GM12878 (cell line): ENCODE measurements at regions not wholly inside any gene's neighbourhood (a gene's known extent, or its start where the extent isn't known, plus 50 kb on each side); places are given as distances from the start of the nearest gene placed in this dataset.

Experiments used
- ATAC-seq: fragments of 200-7000 bp; cut with Tn5 transposase; 3 replicates; pipeline ENCODE4 v1.9.1; 2020; ENCODE audit warnings: mild to moderate bottlenecking, moderate library complexity
- BruUV-seq: library from RNA; stranded (reverse); fragments of 400-500 nt; replicated peaks from 2 replicates; lab custom pipeline; 2021; lab: Mats Ljungman, UMichigan
- CTCF ChIA-PET: fragments of 300-600 bp; sonication (Branson Sonifier 250); formaldehyde crosslinking; extraction: SDS; loops from one replicate; lab custom pipeline; 2021; ENCODE audit warnings: inconsistent platforms; lab: Yijun Ruan, JAX
- POLR2A ChIA-PET: fragments of 350-600 bp; formaldehyde crosslinking; extraction: SDS; loops from one replicate; lab custom pipeline; 2021; ENCODE audit warnings: inconsistent platforms; lab: Charles Lee
- RAD21 ChIA-PET: fragments of 300-600 bp; sonication (Branson Sonifier 250); formaldehyde crosslinking; loops from one replicate; lab custom pipeline; 2023; ENCODE audit warnings: antibody characterized with exemption; ENCODE audit not compliant: unreplicated experiment; lab: Charles Lee
- SMC1A ChIA-PET: fragments of 300-600 bp; sonication (Branson Sonifier 250); formaldehyde crosslinking; loops from one replicate; lab custom pipeline; 2023; ENCODE audit not compliant: unreplicated experiment, uncharacterized antibody; lab: Charles Lee
- DNase-seq: peaks from one replicate; pipeline ENCODE4 v3.0.0-alpha.2; 2011; ENCODE audit warnings: low read depth, low spot score
- FAIRE-seq: peaks from 3 replicates; lab custom pipeline; 2011; peaks lifted over from hg19 to GRCh38; lab: Jason Lieb, UNC
- H2AFZ ChIP-seq: 2 replicates; pipeline ENCODE4 v1.6.0; 2011; ENCODE audit warnings: low read depth, low read length, control low read depth; ENCODE audit not compliant: control insufficient read depth
- H3K27ac ChIP-seq: 2 replicates; pipeline ENCODE4 v1.5.1; 2011; ENCODE audit warnings: control low read depth; ENCODE audit not compliant: control insufficient read depth, insufficient read depth
- H3K27me3 ChIP-seq, 2 experiments: replicated peaks in 1 of 2; 2 replicates each; pipeline versions ENCODE4 v1.6.0 to v1.6.1; 2011; ENCODE audit warnings: low read length in 1 of 2; ENCODE audit not compliant: control insufficient read depth in 2 of 2, insufficient read depth in 2 of 2
- H3K36me3 ChIP-seq, 2 experiments: 2 replicates each; pipeline ENCODE4 v1.5.1; 2011; ENCODE audit warnings: low read length in 1 of 2; ENCODE audit not compliant: control insufficient read depth in 2 of 2, insufficient read depth in 2 of 2
- H3K4me1 ChIP-seq: 2 replicates; pipeline ENCODE4 v1.6.1; 2011; ENCODE audit warnings: mild to moderate bottlenecking, low read length, moderate library complexity, mixed read lengths; ENCODE audit not compliant: control insufficient read depth, insufficient read depth
- H3K4me2 ChIP-seq: 2 replicates; pipeline ENCODE4 v1.6.0; 2011; ENCODE audit warnings: control low read depth; ENCODE audit not compliant: control insufficient read depth, insufficient read depth
- H3K4me3 ChIP-seq: fragments of 200-600 bp; sonication (generic); 2 replicates; pipeline ENCODE4 v1.5.1; 2016
- H3K79me2 ChIP-seq: 2 replicates; pipeline ENCODE4 v1.6.0; 2011; ENCODE audit warnings: low read length; ENCODE audit not compliant: control insufficient read depth, insufficient read depth
- H3K9ac ChIP-seq: 2 replicates; pipeline ENCODE4 v1.8.0; 2011; ENCODE audit warnings: low read length, control low read depth, mixed read lengths; ENCODE audit not compliant: control insufficient read depth, insufficient read depth
- H3K9me3 ChIP-seq: replicated peaks from 3 replicates; pipeline ENCODE4 v1.5.1; 2011; ENCODE audit warnings: mild to moderate bottlenecking, low read length; ENCODE audit not compliant: control insufficient read depth, insufficient read depth
- H4K20me1 ChIP-seq: 2 replicates; pipeline ENCODE4 v1.6.0; 2011; ENCODE audit not compliant: control insufficient read depth, insufficient read depth
- BCL11A ChIP-seq: IDR thresholded peaks from 2 replicates; pipeline ENCODE4 v1.6.1; 2011; ENCODE audit warnings: low read depth, low read length
- CBX5 ChIP-seq: sonication (generic); IDR thresholded peaks from 2 replicates; pipeline ENCODE4 v1.6.1; 2016; ENCODE audit warnings: low read depth, moderate library complexity, mild to moderate bottlenecking, inconsistent platforms
- CHD1 ChIP-seq: IDR thresholded peaks from 2 replicates; pipeline ENCODE4 v1.6.1; 2012; ENCODE audit warnings: low read depth, low read length, improper control_type of control experiment
- E2F4 ChIP-seq: IDR thresholded peaks from 2 replicates; pipeline ENCODE4 v1.6.1; 2012; ENCODE audit warnings: low read depth, low read length, improper control_type of control experiment
- FOXM1 ChIP-seq: IDR thresholded peaks from 2 replicates; pipeline ENCODE4 v1.6.1; 2012; ENCODE audit warnings: low read depth, mild to moderate bottlenecking, inconsistent platforms, low read length, moderate library complexity
- GATAD2B ChIP-seq: fragments of 450-650 bp; conservative IDR thresholded peaks from 2 replicates; pipeline ENCODE4 v1.6.1; 2017; ENCODE audit warnings: low read depth, mild to moderate bottlenecking, moderate library complexity
- JUND ChIP-seq: IDR thresholded peaks from 2 replicates; pipeline ENCODE4 v1.6.1; 2012; ENCODE audit warnings: low read depth, mild to moderate bottlenecking, low read length, improper control_type of control experiment, moderate library complexity
- NFIC ChIP-seq: IDR thresholded peaks from 2 replicates; pipeline ENCODE4 v1.6.1; 2012; ENCODE audit warnings: low read depth, mild to moderate bottlenecking, inconsistent platforms, low read length, moderate library complexity
- NR2C1 ChIP-seq: fragments of 450-650 bp; IDR thresholded peaks from 2 replicates; pipeline ENCODE4 v1.6.1; 2017; ENCODE audit warnings: antibody characterized with exemption, mild to moderate bottlenecking, moderate library complexity
- NR2C2 ChIP-seq: IDR thresholded peaks from 2 replicates; pipeline ENCODE4 v1.6.1; 2011; ENCODE audit warnings: borderline replicate concordance, low read depth; ENCODE audit not compliant: control insufficient read depth, insufficient read length
- RAD21 ChIP-seq: IDR thresholded peaks from 2 replicates; pipeline ENCODE4 v1.6.1; 2011; ENCODE audit warnings: mild to moderate bottlenecking, low read depth, low read length, moderate library complexity; ENCODE audit not compliant: insufficient read depth
- RFX5 ChIP-seq: IDR thresholded peaks from 2 replicates; pipeline ENCODE4 v1.6.1; 2011; ENCODE audit warnings: low read depth, low read length, improper control_type of control experiment
- SKIL ChIP-seq: fragments of 450-650 bp; IDR thresholded peaks from 2 replicates; pipeline ENCODE4 v1.6.1; 2017; ENCODE audit warnings: mild to moderate bottlenecking, low read depth, inconsistent platforms; ENCODE audit not compliant: poor library complexity, severe bottlenecking
- SMARCA5 ChIP-seq: fragments of 450-650 bp; IDR thresholded peaks from 2 replicates; pipeline ENCODE4 v1.6.1; 2017; ENCODE audit warnings: mild to moderate bottlenecking
- STAT3 ChIP-seq: IDR thresholded peaks from 2 replicates; pipeline ENCODE4 v1.6.1; 2011; ENCODE audit warnings: low read depth, low read length, improper control_type of control experiment
- USF1 ChIP-seq: IDR thresholded peaks from 2 replicates; pipeline ENCODE4 v1.6.1; 2011; ENCODE audit warnings: borderline replicate concordance, low read depth, mild to moderate bottlenecking, moderate library complexity, mixed read lengths, low read length; ENCODE audit not compliant: insufficient read depth; ENCODE audit errors: extremely low read length
- WRNIP1 ChIP-seq: IDR thresholded peaks from 2 replicates; pipeline ENCODE4 v1.6.1; 2011; ENCODE audit warnings: low read depth, low read length, improper control_type of control experiment, borderline replicate concordance
- whole genome bisulfite sequencing: methylation state at CpG from one replicate; pipeline ENCODE4 v1.1.6; 2016; ENCODE audit warnings: low lambda C conversion rate; ENCODE audit not compliant: insufficient replicate concordance, insufficient coverage; ENCODE audit errors: missing lambda C conversion rate; 5-methylcytosine and 5-hydroxymethylcytosine counted together
- in situ Hi-C: fragments of 300-500 bp; cut with MboI; formaldehyde crosslinking; loops from 9 replicates; pipeline ENCODE4 v1.14.3; 2018; ENCODE audit warnings: mixed read lengths
- intact Hi-C: fragments of 100-400 bp; cut with micrococcal nuclease; formaldehyde crosslinking; loops from one replicate; pipeline ENCODE4 v1.14.2; 2022; ENCODE audit not compliant: unreplicated experiment

- Histone ChIP-seq H4K20me1 (no peaks in the 10 kb centered on the region), H3K9me3 (no peaks in the 10 kb centered on the region), H3K9ac (no peak overlapping the region), H3K4me1 (no peaks in the 10 kb centered on the region), H3K27ac (no peak overlapping the region), H3K4me2 (no peak overlapping the region), H3K36me3 (no peaks in the 10 kb centered on the region), H2AFZ (no peak overlapping the region), H3K27me3 (no peaks in the 10 kb centered on the region), H3K79me2 (no peaks in the 10 kb centered on the region), H3K4me3 (no peak overlapping the region)
- no peak for TF ChIP-seq NR2C1
- no peak for TF ChIP-seq CHD1
- no peak for TF ChIP-seq USF1
- no peak for TF ChIP-seq WRNIP1
- TF ChIP-seq NR2C2 = no peak
- TF ChIP-seq NFIC = no peak
- SMC1A ChIA-PET = interaction anchor here (1.0 to 1.1 kb wide), 2 partner anchors 10 to 17 kb away, joined by 3 to 5 read pairs; no protein-coding TSS in a partner anchor
- intact Hi-C loops = no loop called here
- WGBS = 63% methylated on average over 3 of the region's 3 CpGs
- FAIRE-seq (no peak), ATAC-seq (no peak), DNase-seq (no peak)
- BruUV-seq = no TSS peak
- in situ Hi-C loops = no loop called here
- RAD21 ChIA-PET = no interaction called here
- POLR2A ChIA-PET = no interaction called here
- CTCF ChIA-PET = no interaction called here
Measured at GRCh38 chr2:156145976-156146375, 186.5 kb downstream of the NR4A2 start.

- ChIA-PET CTCF (no interaction called here), SMC1A (interaction anchor here (0.8 to 1.0 kb wide), 2 partner anchors 16 to 17 kb away, joined by 3 read pairs; no protein-coding TSS in a partner anchor), RAD21 (no interaction called here), POLR2A (no interaction called here)
- Histone ChIP-seq H3K36me3 (no peaks in the 10 kb centered on the region), H3K9me3 (no peaks in the 10 kb centered on the region), H3K4me3 (no peak overlapping the region), H3K27ac (no peak overlapping the region), H3K9ac (no peak overlapping the region), H2AFZ (no peak overlapping the region), H3K4me2 (no peak overlapping the region), H3K4me1 (no peaks in the 10 kb centered on the region), H3K27me3 (no peaks in the 10 kb centered on the region), H3K79me2 (no peaks in the 10 kb centered on the region), H4K20me1 (no peaks in the 10 kb centered on the region)
- intact Hi-C loops = no loop called here
- FAIRE-seq = no peak
- ATAC-seq = no peak
- 0% methylated on average over 3 of the region's 3 CpGs for WGBS
- BruUV-seq = no TSS peak
- in situ Hi-C loops = no loop called here
- DNase-seq = no peak
- TF ChIP-seq BCL11A (no peak), SMARCA5 (no peak), RAD21 (no peak), STAT3 (no peak), RFX5 (no peak), GATAD2B (no peak), E2F4 (no peak), SKIL (no peak), JUND (no peak), FOXM1 (no peak), CBX5 (no peak)
Measured at GRCh38 chr2:156145469-156145868, 187.1 kb downstream of the NR4A2 start.
